Stomach (tissue), 8 donors: ENCODE measurements at regions not wholly inside any gene's neighbourhood (a gene's known extent, or its start where the extent isn't known, plus 50 kb on each side); places are given as distances from the start of the nearest gene placed in this dataset.
"Not testable (repeated sequence)": the region's sequence is repeated elsewhere in the genome, so short reads cannot be mapped to it uniquely, and the experiment has no call there.

Source experiments
- DNase-seq, 2 donors: peaks; one replicate each; pipeline versions ENCODE4 v3.0.0 to v3.0.0-alpha.2; 2013 to 2019
- H3K27ac ChIP-seq, 5 donors: fragments of 200-600 bp in 4 of 5; sonication (generic) in 4 of 5; one replicate each; pipeline ENCODE4 v1.5.1; 2013 to 2019; ENCODE audit warnings: mild to moderate bottlenecking in 1 of 5, moderate library complexity in 1 of 5
- H3K27me3 ChIP-seq, 3 donors: fragments of 200-600 bp; sonication (generic); one replicate each; pipeline ENCODE4 v1.5.1; 2017 to 2019; ENCODE audit warnings: mixed run types in 1 of 3
- H3K36me3 ChIP-seq, 4 donors: fragments of 200-600 bp; sonication (generic); 1 replicate in 3 of 4; 2 replicates in 1 of 4; pipeline ENCODE4 v1.5.1; 2016 to 2019
- H3K4me1 ChIP-seq, 4 donors: fragments of 200-600 bp; sonication (generic); one replicate each; pipeline ENCODE4 v1.5.1; 2016 to 2019
- H3K4me3 ChIP-seq, 4 donors: fragments of 200-600 bp; sonication (generic) in 3 of 4; one replicate each; pipeline ENCODE4 v1.5.1; 2016 to 2019; ENCODE audit warnings: mild to moderate bottlenecking in 1 of 4
- H3K9me3 ChIP-seq, 4 donors: fragments of 200-600 bp; sonication (generic); one replicate each; pipeline ENCODE4 v1.5.1; 2016 to 2019
- EP300 ChIP-seq: sonication (generic); formaldehyde crosslinking; IDR thresholded peaks from one replicate; pipeline ENCODE4 v1.6.1; 2017; ENCODE audit warnings: antibody characterized with exemption
- POLR2A ChIP-seq, 4 donors: fragments of 450-650 bp; IDR thresholded peaks; one replicate each; pipeline ENCODE4 v1.6.1; 2016; ENCODE audit warnings: antibody characterized with exemption in 4 of 4, control low read depth in 2 of 4, mild to moderate bottlenecking in 1 of 4, moderate library complexity in 1 of 4
- POLR2AphosphoS5 ChIP-seq, 3 donors: sonication (generic); formaldehyde crosslinking; IDR thresholded peaks; one replicate each; pipeline ENCODE4 v1.6.1; 2016; ENCODE audit warnings: antibody characterized with exemption in 3 of 3
- WGBS, 5 donors: extraction: QIAGEN DNeasy Blood & Tissue Kit in 3 of 5; methylation state at CpG; one replicate each; pipeline versions ENCODE4 v1.1.5 to v1.1.7; 2013 to 2018; 5-methylcytosine and 5-hydroxymethylcytosine counted together
- intact Hi-C: fragments of 100-400 bp; cut with DNase I; formaldehyde crosslinking; loops from one replicate; pipeline ENCODE4 v1.15.1; 2023; ENCODE audit warnings: low total_unique reads
- TF ChIP-seq, protein P1 (sequence below), 7 experiments: fragments of 450-650 bp in 4 of 7; fragments of 200-600 bp in 3 of 7; sonication (generic) in 3 of 7; IDR thresholded peaks; one replicate each; pipeline ENCODE4 v1.5.1; 2016 to 2019; ENCODE audit warnings: antibody characterized with exemption in 7 of 7, control low read depth in 2 of 7, mild to moderate bottlenecking in 1 of 7
- donor health status: healthy with polysubstance abuse.
- donor health status: Bipolar disorder and iron deficiency.
- donor health status: healthy.

- Histone ChIP-seq H3K4me3 (no peak overlapping the region), H3K36me3 (no peaks in the 10 kb centered on the region), H3K27me3 (no peaks in the 10 kb centered on the region), H3K4me1 (no peaks in the 10 kb centered on the region), H3K9me3 (no peaks in the 10 kb centered on the region), H3K27ac (no peak overlapping the region)
- no peak for TF ChIP-seq EP300
- no peak for TF ChIP-seq POLR2AphosphoS5 (IDR thresholded peaks at IDR 0.05)
- TF ChIP-seq POLR2A (IDR thresholded peaks at IDR 0.05), result no peak
- TF ChIP-seq, protein P1, sequence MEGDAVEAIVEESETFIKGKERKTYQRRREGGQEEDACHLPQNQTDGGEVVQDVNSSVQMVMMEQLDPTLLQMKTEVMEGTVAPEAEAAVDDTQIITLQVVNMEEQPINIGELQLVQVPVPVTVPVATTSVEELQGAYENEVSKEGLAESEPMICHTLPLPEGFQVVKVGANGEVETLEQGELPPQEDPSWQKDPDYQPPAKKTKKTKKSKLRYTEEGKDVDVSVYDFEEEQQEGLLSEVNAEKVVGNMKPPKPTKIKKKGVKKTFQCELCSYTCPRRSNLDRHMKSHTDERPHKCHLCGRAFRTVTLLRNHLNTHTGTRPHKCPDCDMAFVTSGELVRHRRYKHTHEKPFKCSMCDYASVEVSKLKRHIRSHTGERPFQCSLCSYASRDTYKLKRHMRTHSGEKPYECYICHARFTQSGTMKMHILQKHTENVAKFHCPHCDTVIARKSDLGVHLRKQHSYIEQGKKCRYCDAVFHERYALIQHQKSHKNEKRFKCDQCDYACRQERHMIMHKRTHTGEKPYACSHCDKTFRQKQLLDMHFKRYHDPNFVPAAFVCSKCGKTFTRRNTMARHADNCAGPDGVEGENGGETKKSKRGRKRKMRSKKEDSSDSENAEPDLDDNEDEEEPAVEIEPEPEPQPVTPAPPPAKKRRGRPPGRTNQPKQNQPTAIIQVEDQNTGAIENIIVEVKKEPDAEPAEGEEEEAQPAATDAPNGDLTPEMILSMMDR (IDR thresholded peaks at IDR 0.05), result no peak
- intact Hi-C loops, result no loop called here
- DNase-seq, result no peak
Observed at GRCh38 chr5:50898966-50899365, 232.5 kb downstream of the PARP8 start.

DNA sequence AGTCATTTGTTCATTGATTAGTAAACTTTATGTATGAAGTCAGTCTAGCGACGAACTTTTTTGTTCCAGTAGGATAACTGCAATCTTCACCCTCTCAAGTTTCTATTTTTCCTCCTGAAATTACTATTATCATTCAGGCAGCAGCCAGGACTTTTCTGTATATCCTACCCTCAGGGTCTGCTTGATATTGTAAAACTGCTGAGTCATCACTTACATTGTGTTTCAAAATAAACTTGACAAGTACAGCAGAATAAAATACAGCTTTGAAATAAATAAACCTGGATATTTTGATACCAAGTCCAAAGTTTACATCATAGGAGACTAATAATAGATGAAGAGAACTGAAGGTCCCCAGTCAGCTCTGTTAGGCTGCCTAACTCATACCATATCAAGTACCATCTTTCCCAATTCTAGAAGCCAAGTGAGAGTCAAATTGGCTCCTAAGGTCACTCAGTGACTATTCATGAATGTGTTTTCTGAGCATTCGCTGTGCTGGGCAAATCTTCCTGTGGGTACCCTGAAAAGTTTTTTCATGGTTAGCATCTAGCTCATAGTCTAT, 234.6 kb downstream of the PARP8 start:
- Histone ChIP-seq H3K4me3 (no peak overlapping the region), H3K9me3 (no peaks in the 10 kb centered on the region), H3K4me1 (no peaks in the 10 kb centered on the region), H3K27ac (no peak overlapping the region), H3K36me3 (no peaks in the 10 kb centered on the region), H3K27me3 (no peaks in the 10 kb centered on the region)
- TF ChIP-seq POLR2AphosphoS5 (IDR thresholded peaks at IDR 0.05), result no peak
- no peak for TF ChIP-seq EP300
- no peak for TF ChIP-seq POLR2A (IDR thresholded peaks at IDR 0.05)
- TF ChIP-seq, protein P1 (IDR thresholded peaks at IDR 0.05), result no peak
- WGBS, 5 donors, result 83 to 90% (median 85%) methylated on average over 3 of the region's 3 CpGs
- no peak for DNase-seq
- intact Hi-C loops, result no loop called here

DNA sequence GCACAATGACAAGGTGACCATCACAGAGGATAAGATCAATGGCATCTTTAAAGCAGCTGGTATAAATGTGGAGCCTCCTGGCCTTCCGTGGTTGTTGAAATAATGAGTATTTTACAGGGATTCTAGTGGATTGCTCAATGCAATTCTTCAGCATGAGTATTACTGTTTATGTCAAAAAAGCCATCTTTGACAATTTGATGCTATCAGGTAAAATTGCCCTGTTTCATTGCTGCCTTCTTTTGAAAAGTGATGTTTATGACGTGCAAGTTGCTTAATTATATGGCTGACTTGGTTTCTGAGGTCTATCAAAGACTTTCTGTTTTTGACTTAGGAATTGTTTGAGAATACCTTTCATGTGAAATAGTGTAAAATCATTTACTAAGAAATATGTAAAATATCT, 237.2 kb downstream of the PARP8 start:
- no peak for DNase-seq
- Histone ChIP-seq H3K9me3 (no peaks in the 10 kb centered on the region), H3K27ac (no peak overlapping the region), H3K36me3 (no peaks in the 10 kb centered on the region), H3K4me1 (no peaks in the 10 kb centered on the region), H3K4me3 (no peak overlapping the region), H3K27me3 (no peaks in the 10 kb centered on the region)
- intact Hi-C loops, result no loop called here
- TF ChIP-seq, protein P1 (IDR thresholded peaks at IDR 0.05), result no peak
- no peak for TF ChIP-seq POLR2AphosphoS5 (IDR thresholded peaks at IDR 0.05)
- WGBS, 5 donors, result 86 to 90% (median 87%) methylated on average over 2 of the region's 2 CpGs

- TF ChIP-seq EP300 (no peak), POLR2A (IDR thresholded peaks at IDR 0.05) (no peak), POLR2AphosphoS5 (IDR thresholded peaks at IDR 0.05) (no peak)
- TF ChIP-seq, protein P1 (IDR thresholded peaks at IDR 0.05), result no peak
- H3K27ac ChIP-seq, result no peak overlapping the region
- H3K4me1 ChIP-seq, result no peaks in the 10 kb centered on the region
- 73 to 83% (median 77%) methylated on average over 2 of the region's 2 CpGs for WGBS, 5 donors
- no peaks in the 10 kb centered on the region for H3K27me3 ChIP-seq
- intact Hi-C loops, result no loop called here
- no peaks in the 10 kb centered on the region for H3K9me3 ChIP-seq
- H3K4me3 ChIP-seq, result no peak overlapping the region
- no peaks in the 10 kb centered on the region for H3K36me3 ChIP-seq
- no peak for DNase-seq
Observed at GRCh38 chr5:50905996-50906570, 239.6 kb downstream of the PARP8 start.

GRCh38 chr5:50920160-50920559, 253.7 kb downstream of the PARP8 start:
- H3K27me3 ChIP-seq, H3K36me3 ChIP-seq, intact Hi-C loops, H3K9me3 ChIP-seq, H3K4me3 ChIP-seq, H3K27ac ChIP-seq, DNase-seq, H3K4me1 ChIP-seq: not testable (repeated sequence)
- WGBS, 5 donors, result 91 to 97% (median 96%) methylated on average over 13 of the region's 13 CpGs
